Progenitor cell of endocrine pancreas (in vitro differentiated cells): ENCODE measurements at regions not wholly inside any gene's neighbourhood (a gene's known extent, or its start where the extent isn't known, plus 50 kb on each side); places are given as distances from the start of the nearest gene placed in this dataset.

ENCODE experiments used
- DNase-seq: peaks from one replicate; pipeline ENCODE4 v3.0.0; 2021; ENCODE audit warnings: low spot score; ENCODE audit not compliant: unreplicated experiment
- H3K27ac Mint-ChIP-seq: 2 replicates; pipeline ENCODE4 v1.8.0; 2021; ENCODE audit warnings: mild to moderate bottlenecking, moderate library complexity, mixed read lengths
- H3K27me3 Mint-ChIP-seq: 2 replicates; pipeline ENCODE4 v1.8.0; 2021; ENCODE audit warnings: mixed read lengths
- H3K36me3 Mint-ChIP-seq: 2 replicates; pipeline ENCODE4 v1.8.0; 2022; ENCODE audit warnings: mixed read lengths; ENCODE audit not compliant: insufficient read depth
- H3K4me1 Mint-ChIP-seq: 2 replicates; pipeline ENCODE4 v1.8.0; 2021; ENCODE audit warnings: low read depth, mixed read lengths
- H3K4me3 Mint-ChIP-seq: 2 replicates; pipeline ENCODE4 v1.8.0; 2021; ENCODE audit warnings: low read depth, mild to moderate bottlenecking, moderate library complexity, mixed read lengths
- H3K9me3 Mint-ChIP-seq: 2 replicates; pipeline ENCODE4 v1.8.0; 2021; ENCODE audit warnings: low read depth, mixed read lengths
- CTCF ChIP-seq: fragments of 200-600 bp; sonication (generic); IDR thresholded peaks from one replicate; pipeline ENCODE4 v1.5.0; 2021; ENCODE audit warnings: antibody characterized with exemption, mild to moderate bottlenecking; ENCODE audit not compliant: unreplicated experiment

GRCh38 chr7:47149208-47149839 is 432.6 kb downstream of the TNS3 start:
- no peak overlapping the region for H3K4me3 Mint-ChIP-seq
- H3K9me3 Mint-ChIP-seq, result no peaks in the 10 kb centered on the region
- no peak for DNase-seq
- H3K36me3 Mint-ChIP-seq, result no peaks in the 10 kb centered on the region
- H3K4me1 Mint-ChIP-seq, result peaks cover 18% of the 10 kb centered on the region
- H3K27me3 Mint-ChIP-seq, result peaks cover 28% of the 10 kb centered on the region
- TF ChIP-seq CTCF, result no peak
- no peak overlapping the region for H3K27ac Mint-ChIP-seq

- Mint-ChIP-seq H3K27ac (no peak overlapping the region), H3K27me3 (peaks cover 33% of the 10 kb centered on the region), H3K9me3 (no peaks in the 10 kb centered on the region), H3K4me3 (no peak overlapping the region), H3K4me1 (peaks cover 12% of the 10 kb centered on the region), H3K36me3 (no peaks in the 10 kb centered on the region)
- no peak for DNase-seq
- TF ChIP-seq CTCF, result no peak
Measured at GRCh38 chr7:47148536-47149207, 433.2 kb downstream of the TNS3 start.

- Mint-ChIP-seq H3K4me1 (peaks cover 7% of the 10 kb centered on the region), H3K36me3 (no peaks in the 10 kb centered on the region), H3K4me3 (no peak overlapping the region), H3K27me3 (peaks cover 38% of the 10 kb centered on the region), H3K27ac (no peak overlapping the region), H3K9me3 (no peaks in the 10 kb centered on the region)
- no peak for TF ChIP-seq CTCF
- DNase-seq, result no peak
Measured at GRCh38 chr7:47147213-47147631, 434.7 kb downstream of the TNS3 start.

- DNase-seq, result no peak
- Mint-ChIP-seq H3K4me3 (no peak overlapping the region), H3K27me3 (peaks cover 46% of the 10 kb centered on the region), H3K4me1 (peaks cover 7% of the 10 kb centered on the region), H3K27ac (no peak overlapping the region), H3K9me3 (no peaks in the 10 kb centered on the region), H3K36me3 (no peaks in the 10 kb centered on the region)
- TF ChIP-seq CTCF, result no peak
Measured at GRCh38 chr7:47145982-47146381, 435.9 kb downstream of the TNS3 start.

- Mint-ChIP-seq H3K4me3 (no peak overlapping the region), H3K4me1 (peaks cover 7% of the 10 kb centered on the region), H3K27me3 (peaks cover 53% of the 10 kb centered on the region), H3K27ac (peak overlapping the region; percentile 56), H3K36me3 (no peaks in the 10 kb centered on the region), H3K9me3 (no peaks in the 10 kb centered on the region)
- no peak for DNase-seq
- TF ChIP-seq CTCF, result no peak
Measured at GRCh38 chr7:47145186-47145725, 436.7 kb downstream of the TNS3 start.
